ENCODE measurements at regions not wholly inside any gene's neighbourhood (a gene's known extent, or its start where the extent isn't known, plus 50 kb on each side); places are given as distances from the start of the nearest gene placed in this dataset.
"Not testable (repeated sequence)": the region's sequence is repeated elsewhere in the genome, so short reads cannot be mapped to it uniquely, and the experiment has no call there.

GRCh38 chr10:81594991-81595390 lies 280.0 kb upstream of the NRG3 start:
- TF ChIP-seq CTCF (IDR thresholded peaks at IDR 0.05; ENCODE audit: low read depth, low read length, poor library complexity, severe bottlenecking) (no peak), EZH2phosphoT487 (IDR thresholded peaks at IDR 0.05; ENCODE audit: borderline replicate concordance, low read length) (no peak)
- Histone ChIP-seq H3K9me2 (replicated peaks; ENCODE audit: control insufficient read depth, low read length) (no peaks in the 10 kb centered on the region), H4K20me1 (ENCODE audit: control insufficient read depth, insufficient read depth, low read depth, low read length) (no peaks in the 10 kb centered on the region), H3F3A (ENCODE audit: control insufficient read depth, insufficient read depth) (no peaks in the 10 kb centered on the region), H3K4me1 (ENCODE audit: control insufficient read depth, low read length) (no peaks in the 10 kb centered on the region), H3K27ac (ENCODE audit: low read depth, low read length) (no peak overlapping the region), H3K79me2 (ENCODE audit: control insufficient read depth, low read length) (no peaks in the 10 kb centered on the region), H3K9me3 (ENCODE audit: control insufficient read depth, insufficient read depth, low read length) (no peaks in the 10 kb centered on the region), H3K36me3 (ENCODE audit: control insufficient read depth, low read length) (no peaks in the 10 kb centered on the region), H3K4me2 (ENCODE audit: low read length) (no peak overlapping the region), H3K4me3 (ENCODE audit: low read length) (no peak overlapping the region), H3K27me3 (ENCODE audit: control insufficient read depth, low read length) (no peaks in the 10 kb centered on the region)

- Histone ChIP-seq H3K36me3 (ENCODE audit: control insufficient read depth, low read length) (no peaks in the 10 kb centered on the region), H3K79me2 (ENCODE audit: control insufficient read depth, low read length) (no peaks in the 10 kb centered on the region), H3K9me2 (replicated peaks; ENCODE audit: control insufficient read depth, low read length) (no peaks in the 10 kb centered on the region), H3K4me3 (ENCODE audit: low read length) (no peak overlapping the region), H3K27me3 (ENCODE audit: control insufficient read depth, low read length) (no peaks in the 10 kb centered on the region), H3F3A (ENCODE audit: control insufficient read depth, insufficient read depth) (no peaks in the 10 kb centered on the region), H3K4me2 (ENCODE audit: low read length) (no peak overlapping the region), H3K27ac (ENCODE audit: low read depth, low read length) (no peak overlapping the region), H4K20me1 (ENCODE audit: control insufficient read depth, insufficient read depth, low read depth, low read length) (no peaks in the 10 kb centered on the region), H3K4me1 (ENCODE audit: control insufficient read depth, low read length) (no peaks in the 10 kb centered on the region), H3K9me3 (ENCODE audit: control insufficient read depth, insufficient read depth, low read length) (no peaks in the 10 kb centered on the region)
- TF ChIP-seq CTCF (IDR thresholded peaks at IDR 0.05; ENCODE audit: low read depth, low read length, poor library complexity, severe bottlenecking) (no peak), EZH2phosphoT487 (IDR thresholded peaks at IDR 0.05; ENCODE audit: borderline replicate concordance, low read length) (no peak)
Measured at GRCh38 chr10:81600185-81600584, 274.8 kb upstream of the NRG3 start.

GRCh38 chr10:81603106-81603620 lies 271.8 kb upstream of the NRG3 start:
- H3F3A ChIP-seq (ENCODE audit: control insufficient read depth, insufficient read depth): no peaks in the 10 kb centered on the region

GRCh38 chr10:81644485-81644884 lies 230.5 kb upstream of the NRG3 start:
- H3K9me2 ChIP-seq (replicated peaks; ENCODE audit: control insufficient read depth, low read length); H3K4me3 ChIP-seq (ENCODE audit: low read length); H3K27ac ChIP-seq (ENCODE audit: low read depth, low read length); H3K79me2 ChIP-seq (ENCODE audit: control insufficient read depth, low read length); H3F3A ChIP-seq (ENCODE audit: control insufficient read depth, insufficient read depth); H3K4me2 ChIP-seq (ENCODE audit: low read length); H3K4me1 ChIP-seq (ENCODE audit: control insufficient read depth, low read length); H3K9me3 ChIP-seq (ENCODE audit: control insufficient read depth, insufficient read depth, low read length); H3K27me3 ChIP-seq (ENCODE audit: control insufficient read depth, low read length); H4K20me1 ChIP-seq (ENCODE audit: control insufficient read depth, insufficient read depth, low read depth, low read length); H3K36me3 ChIP-seq (ENCODE audit: control insufficient read depth, low read length): not testable (repeated sequence)

More at GRCh38 chr10:81603106-81603620, 271.8 kb upstream of the NRG3 start:
- Histone ChIP-seq H3K9me3 (ENCODE audit: control insufficient read depth, insufficient read depth, low read length) (no peaks in the 10 kb centered on the region), H3K9me2 (replicated peaks; ENCODE audit: control insufficient read depth, low read length) (no peaks in the 10 kb centered on the region), H4K20me1 (ENCODE audit: control insufficient read depth, insufficient read depth, low read depth, low read length) (no peaks in the 10 kb centered on the region), H3K4me2 (ENCODE audit: low read length) (no peak overlapping the region), H3K36me3 (ENCODE audit: control insufficient read depth, low read length) (no peaks in the 10 kb centered on the region), H3K27me3 (ENCODE audit: control insufficient read depth, low read length) (no peaks in the 10 kb centered on the region), H3K4me1 (ENCODE audit: control insufficient read depth, low read length) (no peaks in the 10 kb centered on the region), H3K4me3 (ENCODE audit: low read length) (no peak overlapping the region), H3K27ac (ENCODE audit: low read depth, low read length) (no peak overlapping the region), H3K79me2 (ENCODE audit: control insufficient read depth, low read length) (no peaks in the 10 kb centered on the region)
- TF ChIP-seq CTCF (IDR thresholded peaks at IDR 0.05; ENCODE audit: low read depth, low read length, poor library complexity, severe bottlenecking) (no peak), EZH2phosphoT487 (IDR thresholded peaks at IDR 0.05; ENCODE audit: borderline replicate concordance, low read length) (no peak)

All from DOHH2 (cell line).